ENCODE measurements at regions not wholly inside any gene's neighbourhood (a gene's known extent, or its start where the extent isn't known, plus 50 kb on each side); places are given as distances from the start of the nearest gene placed in this dataset.

- H3K18ac ChIP-seq (ENCODE audit: low read length) = no peak overlapping the region
- no peak for DNase-seq
- no peak overlapping the region for H3K4ac ChIP-seq (ENCODE audit: low read depth, low read length)
- H3K9me3 ChIP-seq (ENCODE audit: insufficient read depth, low read depth, low read length) = no peaks in the 10 kb centered on the region
- no peak overlapping the region for H2AK5ac ChIP-seq (ENCODE audit: low read length)
- no peak overlapping the region for H3K9ac ChIP-seq (ENCODE audit: low read length)
- H3K79me2 ChIP-seq (ENCODE audit: control insufficient read depth, insufficient read depth, low read length, poor library complexity) = no peaks in the 10 kb centered on the region
- H2BK12ac ChIP-seq (ENCODE audit: low read length) = no peak overlapping the region
- H3K4me1 ChIP-seq (ENCODE audit: control insufficient read depth in 1 of 2, insufficient read depth in 2 of 2, low read length in 2 of 2) = peaks cover 2 to 7% of the 10 kb centered on the region in 2 experiments
- H3K27ac ChIP-seq (ENCODE audit: low read depth, low read length) = no peak overlapping the region
- H3K36me3 ChIP-seq (ENCODE audit: control insufficient read depth in 1 of 2, insufficient read depth in 2 of 2, low read length in 2 of 2) = no peaks in the 10 kb centered on the region
- H3K23ac ChIP-seq (ENCODE audit: low read length) = no peak overlapping the region
- H3K4me2 ChIP-seq (ENCODE audit: low read length) = no peak overlapping the region
- H3K27me3 ChIP-seq (ENCODE audit: insufficient read depth, low read length) = no peaks in the 10 kb centered on the region
- peaks cover 3% of the 10 kb centered on the region for H3K79me1 ChIP-seq (ENCODE audit: low read length)
- H2AFZ ChIP-seq (ENCODE audit: insufficient read depth, low read length, poor library complexity) = no peak overlapping the region
- no peak overlapping the region for H4K91ac ChIP-seq (ENCODE audit: low read depth, low read length)
- no peak overlapping the region for H3K14ac ChIP-seq (ENCODE audit: low read length)
- H4K8ac ChIP-seq (ENCODE audit: low read depth, low read length) = no peak overlapping the region
- no peak overlapping the region for H4K12ac ChIP-seq (ENCODE audit: low read depth, low read length)
- no peak overlapping the region for H3K4me3 ChIP-seq (ENCODE audit: low read depth, low read length)
- H2BK120ac ChIP-seq (ENCODE audit: insufficient read depth, low read length, poor library complexity) = no peak overlapping the region
- no peak overlapping the region for H2BK5ac ChIP-seq (ENCODE audit: low read depth, low read length, poor library complexity)
- WGBS (ENCODE audit: extremely low coverage, insufficient coverage, insufficient read length) = no CpG with 5 or more reads among the region's 2 CpGs
Measured at GRCh38 chr12:115837220-115837619, 440.3 kb downstream of the MED13L start.

DNA sequence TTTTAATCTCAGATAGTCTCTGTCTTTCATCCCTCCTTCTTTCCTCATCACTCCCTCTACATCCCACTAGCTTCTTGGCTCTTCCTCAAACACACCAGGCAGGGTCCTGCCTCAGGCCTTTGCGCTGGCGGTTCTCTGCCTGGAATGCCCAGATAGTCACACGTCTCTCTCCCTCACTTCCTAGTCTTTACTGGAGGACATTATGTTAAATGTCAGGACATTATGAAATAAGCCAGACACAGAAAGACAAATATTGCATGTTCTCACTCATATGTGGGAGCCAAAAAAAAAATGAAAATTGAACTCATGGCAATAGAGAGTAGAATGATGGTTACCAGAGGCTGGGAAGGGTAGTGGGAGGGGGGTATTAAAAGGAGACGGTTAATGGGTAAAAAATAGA, 442.0 kb downstream of the MED13L start:
- no peak overlapping the region for H3K18ac ChIP-seq (ENCODE audit: low read length)
- no peak overlapping the region for H2AK5ac ChIP-seq (ENCODE audit: low read length)
- no peak overlapping the region for H3K14ac ChIP-seq (ENCODE audit: low read length)
- H2BK12ac ChIP-seq (ENCODE audit: low read length) = no peak overlapping the region
- no peak for DNase-seq
- no peak overlapping the region for H2BK120ac ChIP-seq (ENCODE audit: insufficient read depth, low read length, poor library complexity)
- no peaks in the 10 kb centered on the region for H3K79me2 ChIP-seq (ENCODE audit: control insufficient read depth, insufficient read depth, low read length, poor library complexity)
- no peak overlapping the region for H3K4ac ChIP-seq (ENCODE audit: low read depth, low read length)
- no peaks in the 10 kb centered on the region for H3K27me3 ChIP-seq (ENCODE audit: insufficient read depth, low read length)
- 100% methylated on average over 1 of the region's 4 CpGs for WGBS (ENCODE audit: extremely low coverage, insufficient coverage, insufficient read length)
- no peak overlapping the region for H4K8ac ChIP-seq (ENCODE audit: low read depth, low read length)
- no peak overlapping the region for H4K91ac ChIP-seq (ENCODE audit: low read depth, low read length)
- H3K4me2 ChIP-seq (ENCODE audit: low read length) = no peak overlapping the region
- no peak overlapping the region for H4K12ac ChIP-seq (ENCODE audit: low read depth, low read length)
- no peak overlapping the region for H3K4me3 ChIP-seq (ENCODE audit: low read depth, low read length)
- no peak overlapping the region for H2BK5ac ChIP-seq (ENCODE audit: low read depth, low read length, poor library complexity)
- no peak overlapping the region for H3K27ac ChIP-seq (ENCODE audit: low read depth, low read length)
- H3K9me3 ChIP-seq (ENCODE audit: insufficient read depth, low read depth, low read length) = no peaks in the 10 kb centered on the region
- peaks cover 2 to 7% of the 10 kb centered on the region in 2 experiments for H3K4me1 ChIP-seq (ENCODE audit: control insufficient read depth in 1 of 2, insufficient read depth in 2 of 2, low read length in 2 of 2)
- no peak overlapping the region for H3K9ac ChIP-seq (ENCODE audit: low read length)
- H2AFZ ChIP-seq (ENCODE audit: insufficient read depth, low read length, poor library complexity) = no peak overlapping the region
- no peak overlapping the region for H3K23ac ChIP-seq (ENCODE audit: low read length)
- no peaks in the 10 kb centered on the region for H3K36me3 ChIP-seq (ENCODE audit: control insufficient read depth in 1 of 2, insufficient read depth in 2 of 2, low read length in 2 of 2)
- peaks cover 3% of the 10 kb centered on the region for H3K79me1 ChIP-seq (ENCODE audit: low read length)

GRCh38 chr12:115833704-115834103, 443.8 kb downstream of the MED13L start:
- peaks cover 3% of the 10 kb centered on the region for H3K79me1 ChIP-seq (ENCODE audit: low read length)
- no peak for DNase-seq
- no peaks in the 10 kb centered on the region for H3K36me3 ChIP-seq (ENCODE audit: control insufficient read depth in 1 of 2, insufficient read depth in 2 of 2, low read length in 2 of 2)
- no peak overlapping the region for H2AK5ac ChIP-seq (ENCODE audit: low read length)
- H3K79me2 ChIP-seq (ENCODE audit: control insufficient read depth, insufficient read depth, low read length, poor library complexity) = no peaks in the 10 kb centered on the region
- H4K8ac ChIP-seq (ENCODE audit: low read depth, low read length) = no peak overlapping the region
- no peaks in the 10 kb centered on the region for H3K9me3 ChIP-seq (ENCODE audit: insufficient read depth, low read depth, low read length)
- H3K4ac ChIP-seq (ENCODE audit: low read depth, low read length) = no peak overlapping the region
- H4K91ac ChIP-seq (ENCODE audit: low read depth, low read length) = no peak overlapping the region
- H3K27ac ChIP-seq (ENCODE audit: low read depth, low read length) = peak overlapping the region; percentile 61
- H3K27me3 ChIP-seq (ENCODE audit: insufficient read depth, low read length) = no peaks in the 10 kb centered on the region
- H3K4me2 ChIP-seq (ENCODE audit: low read length) = no peak overlapping the region
- H2BK5ac ChIP-seq (ENCODE audit: low read depth, low read length, poor library complexity) = no peak overlapping the region
- H3K23ac ChIP-seq (ENCODE audit: low read length) = no peak overlapping the region
- WGBS (ENCODE audit: extremely low coverage, insufficient coverage, insufficient read length) = no CpG with 5 or more reads among the region's 4 CpGs
- peaks cover 2% of the 10 kb centered on the region in 2 experiments for H3K4me1 ChIP-seq (ENCODE audit: control insufficient read depth in 1 of 2, insufficient read depth in 2 of 2, low read length in 2 of 2)
- H3K14ac ChIP-seq (ENCODE audit: low read length) = no peak overlapping the region
- no peak overlapping the region for H3K4me3 ChIP-seq (ENCODE audit: low read depth, low read length)
- no peak overlapping the region for H3K18ac ChIP-seq (ENCODE audit: low read length)
- H3K9ac ChIP-seq (ENCODE audit: low read length) = no peak overlapping the region
- H4K12ac ChIP-seq (ENCODE audit: low read depth, low read length) = no peak overlapping the region
- no peak overlapping the region for H2AFZ ChIP-seq (ENCODE audit: insufficient read depth, low read length, poor library complexity)
- H2BK120ac ChIP-seq (ENCODE audit: insufficient read depth, low read length, poor library complexity) = no peak overlapping the region
- H2BK12ac ChIP-seq (ENCODE audit: low read length) = no peak overlapping the region

- Histone ChIP-seq H3K79me2 (ENCODE audit: control insufficient read depth, insufficient read depth, low read length, poor library complexity) (no peaks in the 10 kb centered on the region), H3K4ac (ENCODE audit: low read depth, low read length) (no peak overlapping the region), H2BK5ac (ENCODE audit: low read depth, low read length, poor library complexity) (no peak overlapping the region), H3K27ac (ENCODE audit: low read depth, low read length) (no peak overlapping the region), H3K4me2 (ENCODE audit: low read length) (no peak overlapping the region), H3K9ac (ENCODE audit: low read length) (no peak overlapping the region), H3K14ac (ENCODE audit: low read length) (no peak overlapping the region), H3K79me1 (ENCODE audit: low read length) (peaks cover 3% of the 10 kb centered on the region), H4K8ac (ENCODE audit: low read depth, low read length) (no peak overlapping the region), H3K4me1 (ENCODE audit: control insufficient read depth in 1 of 2, insufficient read depth in 2 of 2, low read length in 2 of 2) (peaks cover 2% of the 10 kb centered on the region in 2 experiments), H3K4me3 (ENCODE audit: low read depth, low read length) (no peak overlapping the region), H3K27me3 (ENCODE audit: insufficient read depth, low read length) (no peaks in the 10 kb centered on the region), H3K36me3 (ENCODE audit: control insufficient read depth in 1 of 2, insufficient read depth in 2 of 2, low read length in 2 of 2) (no peaks in the 10 kb centered on the region), H3K9me3 (ENCODE audit: insufficient read depth, low read depth, low read length) (no peaks in the 10 kb centered on the region), H4K12ac (ENCODE audit: low read depth, low read length) (no peak overlapping the region), H3K23ac (ENCODE audit: low read length) (no peak overlapping the region), H2BK120ac (ENCODE audit: insufficient read depth, low read length, poor library complexity) (no peak overlapping the region), H3K18ac (ENCODE audit: low read length) (no peak overlapping the region), H2AK5ac (ENCODE audit: low read length) (no peak overlapping the region), H2BK12ac (ENCODE audit: low read length) (no peak overlapping the region), H2AFZ (ENCODE audit: insufficient read depth, low read length, poor library complexity) (no peak overlapping the region), H4K91ac (ENCODE audit: low read depth, low read length) (no peak overlapping the region)
- DNase-seq = no peak
- no CpG with 5 or more reads among the region's 4 CpGs for WGBS (ENCODE audit: extremely low coverage, insufficient coverage, insufficient read length)
Measured at GRCh38 chr12:115830633-115831032, 446.9 kb downstream of the MED13L start.

All from trophoblast cell (in vitro differentiated cells and primary cell).